Muscle of leg (tissue), 3 donors: ENCODE measurements at regions not wholly inside any gene's neighbourhood (a gene's known extent, or its start where the extent isn't known, plus 50 kb on each side); places are given as distances from the start of the nearest gene placed in this dataset.
"Not testable (repeated sequence)": the region's sequence is repeated elsewhere in the genome, so short reads cannot be mapped to it uniquely, and the experiment has no call there.

ENCODE experiments used
- DNase-seq: peaks from one replicate; pipeline ENCODE4 v3.0.0; 2013
- H3K27ac ChIP-seq: one replicate; pipeline ENCODE4 v1.5.1; 2013; ENCODE audit warnings: mild to moderate bottlenecking, low read length, control low read depth
- H3K27me3 ChIP-seq: one replicate; pipeline ENCODE4 v1.6.1; 2013; ENCODE audit warnings: low read length; ENCODE audit not compliant: control insufficient read depth, insufficient read depth
- H3K36me3 ChIP-seq: one replicate; pipeline ENCODE4 v1.6.1; 2013; ENCODE audit warnings: low read length; ENCODE audit not compliant: control insufficient read depth, insufficient read depth
- H3K4me1 ChIP-seq: one replicate; pipeline ENCODE4 v1.6.1; 2013; ENCODE audit warnings: low read length; ENCODE audit not compliant: control insufficient read depth, insufficient read depth
- H3K4me3 ChIP-seq: one replicate; pipeline ENCODE4 v1.5.1; 2013; ENCODE audit warnings: low read length, control low read depth
- H3K9me3 ChIP-seq: replicated peaks from 2 replicates; pipeline ENCODE4 v1.6.1; 2013; ENCODE audit warnings: low read depth, low read length; ENCODE audit not compliant: control insufficient read depth
- WGBS: methylation state at CpG from one replicate; pipeline ENCODE4 v1.1.5; 2013; ENCODE audit warnings: missing lambda C conversion rate; ENCODE audit not compliant: insufficient coverage; 5-methylcytosine and 5-hydroxymethylcytosine counted together

- H3K27me3 ChIP-seq = no peaks in the 10 kb centered on the region
- no peaks in the 10 kb centered on the region for H3K36me3 ChIP-seq
- H3K4me1 ChIP-seq = no peaks in the 10 kb centered on the region
- WGBS = 80% methylated on average over 1 of the region's 4 CpGs
- no peak overlapping the region for H3K4me3 ChIP-seq
- no peak for DNase-seq
- H3K9me3 ChIP-seq = peaks cover 2% of the 10 kb centered on the region
- H3K27ac ChIP-seq = no peak overlapping the region
These were observed 244.9 kb downstream of the SEMA3D start for GRCh38 chr7:84941936-84942335.

DNA sequence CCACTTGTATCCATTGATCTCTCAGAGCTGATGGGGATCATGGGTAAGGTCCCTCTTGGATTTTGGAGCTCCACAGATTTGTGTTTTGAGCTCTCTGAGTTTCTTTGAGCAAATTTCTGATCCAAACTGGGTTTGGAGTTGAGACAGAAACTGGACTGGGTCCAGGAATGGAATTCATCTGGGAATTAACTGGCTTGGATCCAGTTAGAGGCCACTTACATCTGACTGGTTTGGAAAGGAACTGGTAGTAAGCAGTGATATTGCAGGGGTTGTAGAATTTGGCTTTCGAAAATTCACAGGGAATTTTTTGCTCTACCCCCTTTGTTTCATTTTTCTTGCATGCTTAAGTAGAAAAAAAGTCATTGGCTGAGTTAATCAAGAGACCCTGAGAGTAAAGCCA lies 245.6 kb downstream of the SEMA3D start:
- H3K4me3 ChIP-seq = no peak overlapping the region
- H3K36me3 ChIP-seq = no peaks in the 10 kb centered on the region
- H3K4me1 ChIP-seq = no peaks in the 10 kb centered on the region
- DNase-seq = no peak
- peaks cover 2% of the 10 kb centered on the region for H3K9me3 ChIP-seq
- no peaks in the 10 kb centered on the region for H3K27me3 ChIP-seq
- H3K27ac ChIP-seq = no peak overlapping the region
- no CpG with 5 or more reads among the region's 1 CpG for WGBS

- Histone ChIP-seq H3K36me3 (no peaks in the 10 kb centered on the region), H3K27me3 (no peaks in the 10 kb centered on the region), H3K4me3 (no peak overlapping the region), H3K4me1 (no peaks in the 10 kb centered on the region), H3K9me3 (peaks cover 2% of the 10 kb centered on the region), H3K27ac (no peak overlapping the region)
- DNase-seq = no peak
- WGBS = 97% methylated on average over 23 of the region's 32 CpGs
These were observed 247.0 kb downstream of the SEMA3D start for GRCh38 chr7:84939888-84940287.

DNA sequence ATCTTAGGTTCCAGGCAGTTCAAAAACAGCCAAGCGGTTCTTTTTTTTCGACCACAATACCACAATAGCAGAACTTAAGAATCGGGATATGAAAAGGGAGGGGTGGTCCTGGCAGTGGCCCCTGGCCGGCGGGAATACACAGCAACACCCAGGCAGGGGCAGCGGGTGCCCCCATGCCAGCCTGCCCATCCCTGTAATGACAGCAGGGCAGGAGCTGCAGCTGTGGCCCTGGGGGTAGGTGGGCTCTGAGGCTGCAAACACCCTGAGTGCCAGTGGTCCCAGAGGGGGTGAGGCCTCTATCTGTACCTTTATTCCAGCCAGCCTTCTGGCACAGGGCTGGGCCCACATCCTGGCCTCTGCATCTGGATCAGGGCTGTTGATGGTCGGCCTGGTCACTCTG lies 247.4 kb downstream of the SEMA3D start:
- Histone ChIP-seq H3K4me3 (no peak overlapping the region), H3K27me3 (no peaks in the 10 kb centered on the region), H3K9me3 (peaks cover 2% of the 10 kb centered on the region), H3K4me1 (no peaks in the 10 kb centered on the region), H3K27ac (no peak overlapping the region), H3K36me3 (no peaks in the 10 kb centered on the region)
- WGBS = 95% methylated on average over 4 of the region's 7 CpGs
- DNase-seq = no peak

DNA sequence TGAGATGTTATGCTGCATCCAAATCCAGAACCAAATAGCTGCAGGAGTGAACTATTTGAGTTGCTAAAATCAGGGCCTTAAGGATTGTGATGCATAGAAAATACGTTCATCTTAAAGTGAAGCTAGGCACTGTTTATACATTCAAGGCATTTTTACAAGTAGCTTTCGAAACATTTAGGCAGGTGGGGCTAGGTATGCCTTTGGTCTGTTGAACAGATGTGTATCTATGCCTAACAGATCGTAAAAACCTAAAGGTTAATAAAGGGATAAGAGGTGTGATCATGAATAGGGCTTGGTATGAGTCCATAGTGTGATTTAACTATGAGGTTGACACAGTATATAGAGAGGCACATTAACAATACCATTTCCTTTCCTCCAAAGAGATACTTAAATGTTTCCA lies 262.5 kb downstream of the SEMA3D start:
- Histone ChIP-seq H3K27me3 (no peaks in the 10 kb centered on the region), H3K36me3 (no peaks in the 10 kb centered on the region), H3K9me3 (peaks cover 10% of the 10 kb centered on the region), H3K4me1 (no peaks in the 10 kb centered on the region), H3K4me3 (no peak overlapping the region), H3K27ac (no peak overlapping the region)
- no peak for DNase-seq
- WGBS = 86% methylated on average over 1 of the region's 3 CpGs

GRCh38 chr7:84923348-84923747 lies 263.5 kb downstream of the SEMA3D start:
- Histone ChIP-seq H3K9me3 (peaks cover 10% of the 10 kb centered on the region), H3K4me1 (no peaks in the 10 kb centered on the region), H3K27me3 (no peaks in the 10 kb centered on the region), H3K4me3 (no peak overlapping the region), H3K27ac (no peak overlapping the region), H3K36me3 (no peaks in the 10 kb centered on the region)
- no peak for DNase-seq
- WGBS = no CpG with 5 or more reads among the region's 1 CpG

DNA sequence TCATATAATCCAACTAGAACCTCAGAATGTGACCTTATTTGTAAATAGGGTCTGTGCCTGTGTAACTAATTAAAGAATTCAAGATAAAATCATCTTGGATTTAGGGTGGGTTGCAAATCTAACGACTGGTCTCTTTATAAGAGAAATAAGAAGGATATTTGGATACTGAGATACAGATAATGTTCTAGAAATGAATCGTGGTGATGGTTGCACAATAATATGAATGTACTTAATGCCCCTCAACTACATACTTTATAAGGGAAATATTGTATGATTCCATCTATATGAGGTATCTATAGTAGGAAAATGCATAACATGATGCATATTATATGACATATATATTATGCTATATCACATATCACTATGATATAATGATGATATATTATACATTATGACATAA lies 265.7 kb downstream of the SEMA3D start:
- H3K27me3 ChIP-seq = no peaks in the 10 kb centered on the region
- no peaks in the 10 kb centered on the region for H3K4me1 ChIP-seq
- WGBS = no CpG with 5 or more reads among the region's 2 CpGs
- peaks cover 10% of the 10 kb centered on the region for H3K9me3 ChIP-seq
- DNase-seq = no peak
- H3K4me3 ChIP-seq = no peak overlapping the region
- H3K27ac ChIP-seq = no peak overlapping the region
- H3K36me3 ChIP-seq = no peaks in the 10 kb centered on the region

DNA sequence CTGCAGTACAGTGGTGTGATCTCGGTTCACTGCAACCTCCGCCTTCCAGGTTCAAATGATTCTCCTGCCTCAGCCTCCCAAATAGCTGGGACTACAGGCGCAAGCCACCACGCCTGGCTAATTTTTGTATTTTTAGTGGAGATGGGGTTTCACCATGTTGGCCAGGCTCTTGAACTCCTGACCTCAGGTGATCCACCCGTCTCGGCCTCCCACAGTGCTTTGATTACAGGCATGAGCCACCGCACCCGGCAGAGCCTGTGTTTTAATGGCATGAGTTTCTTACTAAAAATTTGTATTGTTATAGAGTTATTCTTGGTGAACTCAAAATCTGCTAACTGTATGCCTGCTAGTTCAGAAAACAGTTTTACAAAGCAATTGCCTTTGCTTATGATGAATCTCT lies 269.9 kb downstream of the SEMA3D start:
- H3K27me3 ChIP-seq, DNase-seq, H3K36me3 ChIP-seq, H3K4me3 ChIP-seq, H3K27ac ChIP-seq, H3K4me1 ChIP-seq: not testable (repeated sequence)
- peaks cover 10% of the 10 kb centered on the region for H3K9me3 ChIP-seq
- no CpG with 5 or more reads among the region's 8 CpGs for WGBS

DNA sequence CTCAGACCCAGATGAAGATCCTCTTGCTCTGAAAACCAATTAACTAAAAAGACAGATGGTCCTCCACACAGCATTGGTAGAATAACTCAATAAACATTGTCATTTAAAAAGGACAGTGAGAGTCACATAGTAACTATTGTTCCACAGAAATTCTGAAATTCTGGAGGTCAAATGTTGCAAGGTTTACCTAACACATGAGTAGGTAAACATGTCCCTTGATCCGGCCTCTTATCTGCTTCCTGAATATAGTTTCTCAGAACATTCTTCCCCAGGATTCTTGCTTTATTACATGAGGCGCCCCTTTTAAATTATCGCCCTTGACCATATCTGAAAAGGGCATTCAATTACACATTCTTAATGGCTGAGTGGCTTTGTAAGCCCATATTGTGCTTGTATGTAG lies 270.7 kb downstream of the SEMA3D start:
- no peaks in the 10 kb centered on the region for H3K36me3 ChIP-seq
- no peaks in the 10 kb centered on the region for H3K27me3 ChIP-seq
- DNase-seq = no peak
- no CpG with 5 or more reads among the region's 3 CpGs for WGBS
- H3K4me3 ChIP-seq = no peak overlapping the region
- no peaks in the 10 kb centered on the region for H3K4me1 ChIP-seq
- H3K27ac ChIP-seq = no peak overlapping the region
- H3K9me3 ChIP-seq = peaks cover 10% of the 10 kb centered on the region

GRCh38 chr7:84914598-84914997 lies 272.3 kb downstream of the SEMA3D start:
- Histone ChIP-seq H3K27ac (no peak overlapping the region), H3K27me3 (no peaks in the 10 kb centered on the region), H3K4me1 (no peaks in the 10 kb centered on the region), H3K9me3 (peaks cover 1% of the 10 kb centered on the region), H3K4me3 (no peak overlapping the region), H3K36me3 (no peaks in the 10 kb centered on the region)
- no CpG with 5 or more reads among the region's 1 CpG for WGBS
- DNase-seq = no peak

DNA sequence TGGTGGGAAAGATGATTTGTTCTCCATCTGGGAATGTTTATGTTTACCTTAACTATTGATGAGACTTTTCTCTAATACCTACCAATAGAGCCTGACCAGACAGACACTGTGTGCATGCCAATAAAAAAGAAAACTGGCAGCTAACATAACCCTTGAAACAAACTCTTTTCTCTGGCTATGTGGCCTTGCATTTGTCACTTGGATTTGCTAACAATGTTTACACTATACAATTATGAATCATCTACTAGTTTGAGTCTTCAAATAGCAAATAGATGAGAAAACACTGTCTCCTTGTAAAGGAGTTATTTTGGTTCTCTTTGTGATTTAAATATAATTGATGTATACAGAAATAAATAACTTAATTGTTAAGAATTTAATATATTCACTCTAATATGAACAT lies 273.1 kb downstream of the SEMA3D start:
- no peak overlapping the region for H3K4me3 ChIP-seq
- H3K9me3 ChIP-seq = no peaks in the 10 kb centered on the region
- H3K27me3 ChIP-seq = no peaks in the 10 kb centered on the region
- H3K36me3 ChIP-seq = no peaks in the 10 kb centered on the region
- peak; percentile 26 for DNase-seq
- H3K27ac ChIP-seq = no peak overlapping the region
- no peaks in the 10 kb centered on the region for H3K4me1 ChIP-seq
